GM19023 (cell line): ENCODE measurements at regions not wholly inside any gene's neighbourhood (a gene's known extent, or its start where the extent isn't known, plus 50 kb on each side); places are given as distances from the start of the nearest gene placed in this dataset.
"Not testable (repeated sequence)": the region's sequence is repeated elsewhere in the genome, so short reads cannot be mapped to it uniquely, and the experiment has no call there.

Experiments
- ATAC-seq: cut with Tn5 transposase; IDR thresholded peaks from one replicate; pipeline ENCODE4 v1.9.1; 2021; ENCODE audit warnings: mild to moderate bottlenecking, moderate library complexity; ENCODE audit not compliant: unreplicated experiment

- ATAC-seq: no peak
Measured at GRCh38 chr1:10910681-10911489, 101.6 kb upstream of the TARDBP start.

- no peak for ATAC-seq
Measured at GRCh38 chr1:10911490-10912166, 100.8 kb upstream of the TARDBP start.

DNA sequence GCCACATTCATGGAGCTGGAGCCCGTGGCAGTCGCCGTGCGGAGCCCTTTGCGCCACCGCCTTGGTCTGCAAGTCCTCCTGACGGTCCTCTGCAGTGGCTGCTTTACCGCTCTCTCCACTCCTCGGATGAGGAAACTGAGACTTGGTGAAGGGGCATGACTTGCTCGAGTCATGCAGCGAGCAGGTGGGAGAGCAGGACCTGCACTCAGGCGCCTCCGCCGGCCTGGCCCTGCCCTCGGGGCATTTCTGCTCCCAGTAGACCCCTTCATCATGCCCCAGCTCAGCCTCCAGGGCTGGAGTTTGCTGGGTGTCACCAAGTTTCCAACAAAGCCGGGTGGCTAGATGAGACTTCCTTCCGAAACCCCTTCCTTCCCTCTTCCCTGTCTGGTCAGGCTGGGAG lies 100.0 kb upstream of the TARDBP start:
- no peak for ATAC-seq

DNA sequence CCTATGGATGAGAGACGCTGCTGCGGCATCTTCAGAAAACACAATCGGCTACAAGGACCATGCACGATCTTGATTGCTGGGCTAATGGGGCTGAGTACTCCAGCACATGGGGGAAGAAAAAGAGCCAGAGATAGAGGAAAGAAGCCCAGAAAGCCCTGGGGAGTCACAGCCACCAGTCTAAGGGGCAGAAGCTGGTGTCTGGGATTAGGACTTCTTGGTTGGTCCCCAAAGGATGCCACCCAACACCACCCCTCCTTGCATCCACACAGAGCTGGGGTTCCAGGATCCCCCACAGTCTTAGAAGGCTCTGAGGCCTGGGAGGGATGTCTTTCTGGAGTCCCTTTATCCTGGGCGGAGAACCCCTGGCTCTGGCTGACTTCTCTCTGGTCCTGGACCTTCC lies 98.4 kb upstream of the TARDBP start:
- no peak for ATAC-seq

- no peak for ATAC-seq
Measured at GRCh38 chr1:10915594-10915993, 96.9 kb upstream of the TARDBP start.

- no peak for ATAC-seq
Measured at GRCh38 chr1:10916311-10916710, 96.1 kb upstream of the TARDBP start.

DNA sequence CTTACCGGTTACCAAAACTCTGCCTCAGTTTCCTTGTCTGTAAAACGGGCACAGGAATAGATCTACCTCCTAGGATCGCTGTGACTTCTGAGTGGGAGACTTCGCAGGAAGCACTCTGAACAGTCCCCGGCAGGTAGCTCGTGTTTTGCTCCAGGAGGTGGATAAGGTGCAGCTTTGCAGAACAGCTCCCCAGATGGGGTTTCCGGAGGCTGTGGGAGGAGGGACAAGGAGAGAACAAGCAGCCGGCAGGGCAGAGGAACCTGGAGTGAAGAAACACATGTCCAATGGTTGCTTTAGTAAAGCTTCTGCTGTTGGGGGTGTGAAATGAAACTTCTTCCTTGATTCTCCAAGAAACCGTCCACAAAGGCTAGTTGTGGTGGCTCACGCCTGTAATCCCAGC lies 95.5 kb upstream of the TARDBP start:
- no peak for ATAC-seq

GRCh38 chr1:10917513-10918454 lies 94.7 kb upstream of the TARDBP start:
- ATAC-seq: no peak

- no peak for ATAC-seq
Measured at GRCh38 chr1:10918531-10918930, 93.9 kb upstream of the TARDBP start.

DNA sequence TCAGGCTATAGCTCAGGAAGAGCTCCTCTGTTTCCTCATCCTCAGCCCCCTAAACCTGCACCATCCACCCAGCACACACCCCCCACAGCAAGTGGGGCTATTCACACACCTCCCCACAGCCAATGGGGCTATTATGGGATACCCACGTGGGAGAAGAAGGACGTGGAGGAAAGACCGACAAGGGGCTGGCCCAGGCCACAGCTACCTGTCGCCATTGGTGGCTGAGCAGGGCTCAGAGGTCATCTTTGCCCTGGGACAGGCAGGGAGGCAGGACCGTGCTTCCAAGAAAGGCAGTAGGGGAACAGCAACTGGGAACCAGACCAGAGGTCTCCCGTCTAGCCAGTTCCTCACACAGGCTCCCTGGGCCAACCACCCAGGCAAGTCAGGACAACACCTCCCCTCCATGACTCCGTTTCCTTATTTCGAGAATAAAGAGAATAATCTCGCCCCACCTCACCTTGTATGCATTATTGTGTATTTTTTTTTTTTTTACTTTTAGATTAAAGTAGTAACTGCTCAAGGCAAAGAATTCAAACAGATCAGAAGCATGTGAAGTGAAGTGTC lies 92.3 kb upstream of the TARDBP start:
- no peak for ATAC-seq

DNA sequence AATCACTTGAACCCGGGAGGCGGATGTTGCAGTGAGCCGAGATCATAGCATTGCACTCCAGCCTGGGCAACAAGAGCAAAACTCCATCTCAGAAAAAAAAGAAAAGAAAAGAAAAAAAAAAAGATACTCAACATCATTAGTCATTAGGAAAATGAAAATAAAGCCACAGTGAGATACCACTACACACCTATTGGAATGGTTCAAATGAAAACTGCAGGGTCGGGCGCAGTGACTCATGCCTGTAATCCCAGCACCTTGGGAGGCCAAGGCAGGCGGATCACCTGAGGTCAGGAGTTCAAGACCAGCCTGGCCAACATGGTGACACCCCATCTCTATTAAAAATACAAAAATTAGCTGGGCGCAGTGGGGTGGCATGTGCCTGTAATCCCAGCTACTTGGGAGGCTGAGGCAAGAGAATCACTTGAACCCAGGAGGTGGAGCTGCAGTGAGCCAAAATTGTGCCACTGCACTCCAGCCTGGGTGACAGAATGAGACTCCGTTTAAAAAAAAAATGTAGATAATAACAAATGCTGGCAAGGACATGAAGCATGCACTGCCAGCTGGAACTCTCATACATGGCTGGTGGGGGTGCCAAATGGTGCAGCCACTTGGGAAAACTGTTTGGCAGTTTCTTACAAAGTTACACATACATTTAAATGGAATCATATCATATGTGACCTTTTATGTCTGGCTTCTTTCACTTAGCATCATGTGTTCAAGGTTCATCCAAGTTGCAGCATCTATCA lies 90.0 kb upstream of the TARDBP start:
- ATAC-seq: not testable (repeated sequence)

DNA sequence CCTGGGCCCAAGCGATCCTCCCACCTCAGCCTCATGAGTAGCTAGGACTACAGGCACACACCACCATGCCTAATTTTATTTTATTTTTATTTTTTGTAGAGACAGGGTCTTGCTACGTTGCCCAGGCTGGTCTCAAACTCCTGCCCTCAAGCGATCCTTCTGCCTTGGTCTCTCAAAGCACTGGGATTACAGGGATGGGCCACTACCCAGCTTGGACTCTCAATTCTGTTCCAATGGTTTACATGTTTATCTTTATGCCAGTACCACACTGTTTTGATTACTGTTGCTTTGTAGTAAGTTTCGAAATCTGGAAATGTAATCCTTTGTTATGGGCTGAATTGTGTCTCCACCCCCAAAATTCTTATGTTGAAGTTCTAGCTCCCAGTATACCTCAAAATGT lies 88.4 kb upstream of the TARDBP start:
- no peak for ATAC-seq

- no peak for ATAC-seq
Measured at GRCh38 chr1:10928654-10929053, 83.8 kb upstream of the TARDBP start.

- ATAC-seq: no peak
Measured at GRCh38 chr1:10932088-10932487, 80.4 kb upstream of the TARDBP start.

DNA sequence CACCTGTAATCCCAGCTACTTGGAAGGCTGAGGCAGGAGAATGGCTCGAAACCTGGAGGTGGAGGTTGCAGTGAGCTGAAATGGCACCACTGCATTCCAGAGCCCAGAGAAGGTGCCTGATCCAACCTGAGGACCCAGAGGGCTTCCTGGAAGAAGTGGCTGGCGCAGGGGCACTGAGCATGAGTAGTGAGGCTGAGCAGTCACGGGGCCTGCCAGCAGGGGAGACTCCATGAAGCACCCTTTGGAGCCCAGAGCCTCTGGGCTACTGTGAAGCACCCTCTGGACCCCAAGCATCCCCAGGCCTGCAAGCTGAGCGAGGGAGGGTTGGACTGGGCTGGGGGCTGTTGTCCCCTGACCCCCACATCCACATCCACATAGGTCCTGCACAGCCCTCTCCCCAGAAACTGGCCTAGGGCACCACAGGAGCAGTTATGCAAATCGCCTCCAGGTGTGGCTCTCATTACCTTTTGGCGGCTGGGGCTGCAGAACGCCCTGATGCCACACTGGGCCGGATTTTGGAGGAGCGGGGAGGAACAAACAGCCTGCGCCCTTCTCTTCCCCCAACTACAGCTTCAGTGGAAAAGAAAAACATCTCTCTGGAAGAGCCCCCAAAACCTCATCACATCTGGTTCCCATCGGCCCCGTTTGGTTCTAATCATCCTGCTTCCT lies 78.2 kb upstream of the TARDBP start:
- ATAC-seq: no peak

- no peak for ATAC-seq
Measured at GRCh38 chr1:10935246-10935645, 77.2 kb upstream of the TARDBP start.

GRCh38 chr1:10935724-10936123 lies 76.7 kb upstream of the TARDBP start:
- ATAC-seq: no peak

GRCh38 chr1:10936998-10937901 lies 75.2 kb upstream of the TARDBP start:
- no peak for ATAC-seq
